ENCODE measurements at regions not wholly inside any gene's neighbourhood (a gene's known extent, or its start where the extent isn't known, plus 50 kb on each side); places are given as distances from the start of the nearest gene placed in this dataset.

DNA sequence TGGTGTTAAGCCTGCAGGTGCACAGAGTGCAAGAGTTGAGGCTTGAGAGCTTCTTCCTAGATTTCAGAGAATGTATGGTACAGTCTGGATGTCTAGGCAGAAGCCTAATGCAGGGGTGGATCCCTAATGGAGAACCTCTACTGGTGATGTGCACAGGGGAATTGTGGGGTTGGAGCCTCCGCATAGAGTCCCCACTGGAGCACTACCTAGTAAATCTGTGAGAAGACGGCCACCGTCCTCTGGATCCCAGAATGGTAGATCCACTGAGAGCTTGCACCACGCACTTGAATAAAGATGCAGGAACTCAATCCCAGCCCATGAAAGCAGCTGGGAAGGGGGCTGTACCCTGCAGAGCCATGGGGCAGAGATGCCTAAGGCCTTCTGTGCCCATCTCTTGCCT lies 699.4 kb upstream of the FAM174A start:
- TF ChIP-seq, protein P1, sequence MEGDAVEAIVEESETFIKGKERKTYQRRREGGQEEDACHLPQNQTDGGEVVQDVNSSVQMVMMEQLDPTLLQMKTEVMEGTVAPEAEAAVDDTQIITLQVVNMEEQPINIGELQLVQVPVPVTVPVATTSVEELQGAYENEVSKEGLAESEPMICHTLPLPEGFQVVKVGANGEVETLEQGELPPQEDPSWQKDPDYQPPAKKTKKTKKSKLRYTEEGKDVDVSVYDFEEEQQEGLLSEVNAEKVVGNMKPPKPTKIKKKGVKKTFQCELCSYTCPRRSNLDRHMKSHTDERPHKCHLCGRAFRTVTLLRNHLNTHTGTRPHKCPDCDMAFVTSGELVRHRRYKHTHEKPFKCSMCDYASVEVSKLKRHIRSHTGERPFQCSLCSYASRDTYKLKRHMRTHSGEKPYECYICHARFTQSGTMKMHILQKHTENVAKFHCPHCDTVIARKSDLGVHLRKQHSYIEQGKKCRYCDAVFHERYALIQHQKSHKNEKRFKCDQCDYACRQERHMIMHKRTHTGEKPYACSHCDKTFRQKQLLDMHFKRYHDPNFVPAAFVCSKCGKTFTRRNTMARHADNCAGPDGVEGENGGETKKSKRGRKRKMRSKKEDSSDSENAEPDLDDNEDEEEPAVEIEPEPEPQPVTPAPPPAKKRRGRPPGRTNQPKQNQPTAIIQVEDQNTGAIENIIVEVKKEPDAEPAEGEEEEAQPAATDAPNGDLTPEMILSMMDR (IDR thresholded peaks at IDR 0.05): no peak
- CTCF ChIA-PET: no interaction called here
- POLR2A ChIA-PET: no interaction called here

DNA sequence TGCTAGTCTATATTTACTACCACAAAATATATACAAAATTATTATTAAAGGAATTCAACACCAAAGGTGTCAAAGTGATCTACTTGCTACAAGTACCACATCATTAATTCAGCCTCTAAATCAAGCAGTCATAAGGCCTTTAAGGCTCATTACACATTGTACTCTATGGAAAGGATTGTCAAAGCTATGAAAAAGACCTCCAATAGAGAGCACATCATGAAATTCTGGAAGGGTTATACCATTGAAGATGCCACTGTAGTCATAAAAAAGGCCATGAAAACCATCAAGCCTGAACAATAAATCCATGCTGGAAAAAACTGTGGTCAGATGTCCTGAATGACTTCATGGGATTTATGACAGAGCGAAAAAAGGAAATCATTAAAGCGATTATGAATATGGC lies 708.0 kb upstream of the FAM174A start:
- H3K27ac Mint-ChIP-seq: no peak overlapping the region
- H3K4me1 Mint-ChIP-seq (ENCODE audit: low read depth): no peaks in the 10 kb centered on the region
- H3K9me3 Mint-ChIP-seq: peaks cover 1% of the 10 kb centered on the region
- ATAC-seq (no peak), DNase-seq (no peak)
- POLR2A ChIA-PET: no interaction called here
- TF ChIP-seq, protein P1 (IDR thresholded peaks at IDR 0.05): no peak
- CTCF ChIA-PET: no interaction called here
- H3K4me3 Mint-ChIP-seq: no peak overlapping the region
- no peaks in the 10 kb centered on the region for H3K36me3 Mint-ChIP-seq (ENCODE audit: low read depth)
- no peaks in the 10 kb centered on the region for H3K27me3 Mint-ChIP-seq
- intact Hi-C loops (cut with micrococcal nuclease): no loop called here

More for the DNA sequence above, 699.4 kb upstream of the FAM174A start:
- Mint-ChIP-seq H3K27ac (no peak overlapping the region), H3K9me3 (no peaks in the 10 kb centered on the region), H3K36me3 (ENCODE audit: low read depth) (no peaks in the 10 kb centered on the region), H3K4me1 (ENCODE audit: low read depth) (no peaks in the 10 kb centered on the region), H3K4me3 (no peak overlapping the region), H3K27me3 (no peaks in the 10 kb centered on the region)
- ATAC-seq (no peak), DNase-seq (no peak)
- intact Hi-C loops (cut with micrococcal nuclease): no loop called here

DNA sequence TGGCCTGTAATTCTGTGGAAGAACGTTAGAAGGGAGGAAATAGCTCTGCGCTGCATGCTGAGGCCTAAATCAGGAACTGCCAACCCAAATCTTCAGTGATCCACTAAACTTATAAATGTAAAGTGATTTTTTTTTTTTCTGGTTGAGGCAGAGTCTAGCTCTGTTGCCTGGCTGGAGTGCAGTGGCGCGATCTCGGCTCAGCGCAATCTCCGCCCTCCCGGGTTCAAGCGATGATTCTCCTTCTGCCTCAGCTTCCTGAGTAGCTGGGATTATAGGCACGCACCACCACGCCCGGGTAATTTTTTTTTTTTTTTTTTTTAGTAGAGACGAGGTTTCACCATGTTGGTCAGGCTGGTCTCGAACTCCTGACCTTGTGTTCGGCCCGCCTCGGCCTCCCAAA lies 717.4 kb upstream of the FAM174A start:
- TF ChIP-seq, protein P1 (IDR thresholded peaks at IDR 0.05): no peak
- POLR2A ChIA-PET: no interaction called here
- no peak for ATAC-seq
- intact Hi-C loops (cut with micrococcal nuclease): no loop called here
- Mint-ChIP-seq H3K9me3 (no peaks in the 10 kb centered on the region), H3K36me3 (ENCODE audit: low read depth) (no peaks in the 10 kb centered on the region), H3K4me3 (no peak overlapping the region), H3K27ac (no peak overlapping the region), H3K4me1 (ENCODE audit: low read depth) (no peaks in the 10 kb centered on the region), H3K27me3 (no peaks in the 10 kb centered on the region)
- CTCF ChIA-PET: no interaction called here
- no peak for DNase-seq

DNA sequence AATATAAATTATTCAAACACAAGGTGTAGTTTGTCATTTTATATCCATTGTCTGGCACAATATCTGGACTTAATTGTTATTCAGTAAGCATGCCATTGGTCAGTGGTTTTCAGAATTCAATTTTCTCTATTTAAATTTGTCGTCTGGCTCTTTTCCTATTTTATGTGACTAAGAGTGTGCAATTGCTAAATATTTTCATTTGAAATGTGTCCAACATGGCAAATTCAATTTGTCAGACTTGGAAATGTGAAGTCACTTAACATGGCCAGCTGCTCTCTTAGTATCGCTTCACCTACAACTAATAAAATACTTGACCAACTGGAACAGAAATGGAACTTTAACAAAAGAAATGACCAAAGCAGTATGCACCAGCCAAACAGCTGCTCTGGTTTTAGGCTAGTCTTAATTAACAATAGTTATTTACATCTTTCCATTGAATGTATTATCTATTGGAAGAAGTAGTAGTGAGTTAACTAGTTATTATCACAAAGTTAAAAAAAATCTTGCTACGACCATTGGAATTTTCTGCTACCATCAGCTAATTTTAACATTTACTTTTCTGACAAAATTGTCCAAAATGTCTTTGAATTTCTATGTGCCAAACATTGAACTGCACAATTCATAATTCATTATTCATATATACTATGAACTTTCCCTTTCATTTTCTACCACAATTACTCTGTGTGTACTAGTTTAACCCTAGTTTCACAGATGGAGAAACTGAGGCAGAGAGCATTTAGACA lies 720.7 kb upstream of the FAM174A start:
- no peak overlapping the region for H3K27ac Mint-ChIP-seq
- H3K4me3 Mint-ChIP-seq: no peak overlapping the region
- H3K9me3 Mint-ChIP-seq: peaks cover 1% of the 10 kb centered on the region
- DNase-seq: no peak
- ChIA-PET CTCF (no interaction called here), POLR2A (no interaction called here)
- TF ChIP-seq, protein P1 (IDR thresholded peaks at IDR 0.05): no peak
- H3K4me1 Mint-ChIP-seq (ENCODE audit: low read depth): no peaks in the 10 kb centered on the region
- H3K36me3 Mint-ChIP-seq (ENCODE audit: low read depth): no peaks in the 10 kb centered on the region
- intact Hi-C loops (cut with micrococcal nuclease): no loop called here
- H3K27me3 Mint-ChIP-seq: no peaks in the 10 kb centered on the region
- no peak for ATAC-seq

DNA sequence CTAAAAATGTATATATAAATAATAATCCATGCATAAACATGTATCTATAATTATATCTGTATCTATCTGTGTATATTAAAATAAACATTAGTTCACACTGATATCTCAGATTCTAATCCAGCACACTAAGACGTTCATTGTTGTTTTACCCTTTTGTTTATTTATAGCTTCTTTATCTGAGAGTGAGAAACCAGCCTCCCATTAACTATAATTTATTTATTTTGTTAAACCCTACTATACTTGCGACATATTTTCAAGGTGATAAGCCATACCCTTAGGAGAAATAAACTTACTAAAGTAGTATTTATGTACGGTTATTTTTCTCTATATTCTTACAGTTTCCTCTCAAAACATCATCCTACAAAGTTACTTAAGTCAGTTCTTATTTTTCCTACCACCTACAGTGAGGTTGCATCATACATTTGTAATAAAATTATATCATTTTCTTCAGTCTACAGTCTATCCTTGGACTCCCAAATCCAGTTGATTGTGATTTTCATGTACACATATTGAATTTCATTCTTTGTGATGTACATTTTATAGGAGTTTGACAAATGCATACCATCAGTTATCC lies 726.4 kb upstream of the FAM174A start:
- intact Hi-C loops (cut with micrococcal nuclease): no loop called here
- H3K4me3 Mint-ChIP-seq: no peak overlapping the region
- H3K27ac Mint-ChIP-seq: no peak overlapping the region
- ATAC-seq (no peak), DNase-seq (no peak)
- peaks cover 3% of the 10 kb centered on the region for H3K9me3 Mint-ChIP-seq
- ChIA-PET POLR2A (interaction anchor here (1.3 kb wide), 1 partner anchor 12 kb away, joined by 3 read pairs; no protein-coding TSS in a partner anchor), CTCF (no interaction called here)
- H3K4me1 Mint-ChIP-seq (ENCODE audit: low read depth): no peaks in the 10 kb centered on the region
- H3K27me3 Mint-ChIP-seq: no peaks in the 10 kb centered on the region
- H3K36me3 Mint-ChIP-seq (ENCODE audit: low read depth): no peaks in the 10 kb centered on the region
- TF ChIP-seq, protein P1 (IDR thresholded peaks at IDR 0.05): no peak

Measured in activated CD8-positive, alpha-beta T cell treated with anti-CD3 and anti-CD28 coated beads for 36 hours (primary cell).